ENCODE measurements at regions not wholly inside any gene's neighbourhood (a gene's known extent, or its start where the extent isn't known, plus 50 kb on each side); places are given as distances from the start of the nearest gene placed in this dataset.

DNA sequence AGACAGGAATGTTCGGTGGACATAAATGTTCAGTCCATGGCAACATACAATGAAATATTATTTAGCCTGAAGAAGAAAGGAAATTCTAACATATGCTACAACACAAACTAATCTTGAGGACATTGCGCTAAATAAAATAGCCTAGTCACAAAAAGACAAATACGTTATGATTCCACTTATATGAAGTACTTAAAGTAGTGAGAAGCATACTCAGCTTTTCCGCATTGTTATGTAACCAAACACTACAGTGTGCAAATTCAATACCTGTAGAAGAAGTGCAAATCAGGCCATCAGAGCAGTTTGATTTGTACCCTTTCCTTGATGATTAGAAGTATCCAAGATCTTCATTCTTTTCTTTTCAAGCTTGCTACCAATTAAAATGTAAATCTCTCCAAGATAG, 1023.4 kb upstream of the NR2F2 start:
- Histone ChIP-seq H3K27me3 (ENCODE audit: insufficient read depth, low read length) (no peaks in the 10 kb centered on the region), H3K9me3 (ENCODE audit: low read length) (no peaks in the 10 kb centered on the region), H3K4me2 (ENCODE audit: low read length) (no peak overlapping the region), H3K4me1 (ENCODE audit: insufficient read depth, low read length, severe bottlenecking) (no peaks in the 10 kb centered on the region), H3K4me3 (ENCODE audit: low read depth, low read length, poor library complexity, severe bottlenecking) (no peak overlapping the region), H3K9ac (ENCODE audit: low read length) (no peak overlapping the region), H3K27ac (ENCODE audit: low read depth, low read length, poor library complexity, severe bottlenecking) (no peak overlapping the region), H3F3A (ENCODE audit: insufficient read depth, low read length) (no peaks in the 10 kb centered on the region), H4K20me1 (ENCODE audit: insufficient read depth, low read length) (no peaks in the 10 kb centered on the region), H3K36me3 (ENCODE audit: insufficient read depth, low read length) (no peaks in the 10 kb centered on the region), H2AFZ (ENCODE audit: low read length) (no peak overlapping the region), H3K79me2 (ENCODE audit: insufficient read depth, low read length) (no peaks in the 10 kb centered on the region), H3K9me2 (ENCODE audit: low read depth, low read length) (no peaks in the 10 kb centered on the region)
- no peak for TF ChIP-seq EZH2 (IDR thresholded peaks at IDR 0.05; ENCODE audit: borderline replicate concordance, low read length)
- TF ChIP-seq, protein P1, sequence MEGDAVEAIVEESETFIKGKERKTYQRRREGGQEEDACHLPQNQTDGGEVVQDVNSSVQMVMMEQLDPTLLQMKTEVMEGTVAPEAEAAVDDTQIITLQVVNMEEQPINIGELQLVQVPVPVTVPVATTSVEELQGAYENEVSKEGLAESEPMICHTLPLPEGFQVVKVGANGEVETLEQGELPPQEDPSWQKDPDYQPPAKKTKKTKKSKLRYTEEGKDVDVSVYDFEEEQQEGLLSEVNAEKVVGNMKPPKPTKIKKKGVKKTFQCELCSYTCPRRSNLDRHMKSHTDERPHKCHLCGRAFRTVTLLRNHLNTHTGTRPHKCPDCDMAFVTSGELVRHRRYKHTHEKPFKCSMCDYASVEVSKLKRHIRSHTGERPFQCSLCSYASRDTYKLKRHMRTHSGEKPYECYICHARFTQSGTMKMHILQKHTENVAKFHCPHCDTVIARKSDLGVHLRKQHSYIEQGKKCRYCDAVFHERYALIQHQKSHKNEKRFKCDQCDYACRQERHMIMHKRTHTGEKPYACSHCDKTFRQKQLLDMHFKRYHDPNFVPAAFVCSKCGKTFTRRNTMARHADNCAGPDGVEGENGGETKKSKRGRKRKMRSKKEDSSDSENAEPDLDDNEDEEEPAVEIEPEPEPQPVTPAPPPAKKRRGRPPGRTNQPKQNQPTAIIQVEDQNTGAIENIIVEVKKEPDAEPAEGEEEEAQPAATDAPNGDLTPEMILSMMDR (IDR thresholded peaks at IDR 0.05; ENCODE audit: low read length): no peak

DNA sequence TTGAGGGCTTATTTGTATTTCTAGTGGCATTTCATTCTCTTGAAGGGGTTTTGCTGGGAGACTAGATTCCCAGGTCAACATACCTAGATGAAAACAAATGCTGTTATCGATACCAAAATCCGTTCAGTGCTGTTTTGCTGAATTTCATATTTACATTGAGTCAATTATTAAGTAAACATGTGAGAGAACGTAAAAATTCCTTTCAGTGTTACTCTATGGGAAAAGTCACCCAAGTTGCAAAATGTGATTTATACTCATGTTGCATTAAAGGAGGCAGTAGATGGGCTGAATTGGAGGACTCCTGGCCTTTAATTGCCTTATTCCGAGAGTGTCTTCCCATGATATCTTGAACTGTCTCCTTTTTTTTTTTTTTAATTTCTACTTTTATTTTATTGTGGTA, 1011.3 kb upstream of the NR2F2 start:
- no peaks in the 10 kb centered on the region for H3K79me2 ChIP-seq (ENCODE audit: insufficient read depth, low read length)
- H3K9ac ChIP-seq (ENCODE audit: low read length): no peak overlapping the region
- no peaks in the 10 kb centered on the region for H4K20me1 ChIP-seq (ENCODE audit: insufficient read depth, low read length)
- H3F3A ChIP-seq (ENCODE audit: insufficient read depth, low read length): no peaks in the 10 kb centered on the region
- no peak overlapping the region for H3K4me3 ChIP-seq (ENCODE audit: low read depth, low read length, poor library complexity, severe bottlenecking)
- TF ChIP-seq EZH2 (IDR thresholded peaks at IDR 0.05; ENCODE audit: borderline replicate concordance, low read length): no peak
- TF ChIP-seq, protein P1 (IDR thresholded peaks at IDR 0.05; ENCODE audit: low read length): no peak
- H3K27ac ChIP-seq (ENCODE audit: low read depth, low read length, poor library complexity, severe bottlenecking): no peak overlapping the region
- no peaks in the 10 kb centered on the region for H3K4me1 ChIP-seq (ENCODE audit: insufficient read depth, low read length, severe bottlenecking)
- no peak overlapping the region for H3K4me2 ChIP-seq (ENCODE audit: low read length)
- H3K27me3 ChIP-seq (ENCODE audit: insufficient read depth, low read length): no peaks in the 10 kb centered on the region
- H3K9me2 ChIP-seq (ENCODE audit: low read depth, low read length): no peaks in the 10 kb centered on the region
- H3K9me3 ChIP-seq (ENCODE audit: low read length): no peaks in the 10 kb centered on the region
- H3K36me3 ChIP-seq (ENCODE audit: insufficient read depth, low read length): no peaks in the 10 kb centered on the region
- H2AFZ ChIP-seq (ENCODE audit: low read length): no peak overlapping the region

DNA sequence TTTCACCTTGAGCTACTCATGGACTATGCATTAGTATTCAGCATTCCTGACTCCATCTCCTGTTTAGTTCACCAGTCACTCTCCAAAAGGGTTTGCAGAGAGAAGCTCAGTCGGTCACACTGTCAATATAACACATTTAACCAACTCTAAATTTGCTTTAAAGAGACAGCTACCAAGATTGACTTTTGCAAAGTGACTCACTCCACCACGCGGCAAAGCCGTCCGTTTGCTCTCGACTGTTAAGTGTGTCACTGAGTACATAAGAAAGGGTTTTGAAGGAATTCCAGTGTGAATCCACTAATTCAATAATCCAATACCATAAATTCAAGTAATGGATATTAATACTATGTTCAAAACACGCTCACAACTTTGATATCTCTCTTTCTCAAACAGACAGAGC, 1006.7 kb upstream of the NR2F2 start:
- TF ChIP-seq EZH2 (IDR thresholded peaks at IDR 0.05; ENCODE audit: borderline replicate concordance, low read length): no peak
- TF ChIP-seq, protein P1 (IDR thresholded peaks at IDR 0.05; ENCODE audit: low read length): no peak
- Histone ChIP-seq H2AFZ (ENCODE audit: low read length) (no peak overlapping the region), H3K36me3 (ENCODE audit: insufficient read depth, low read length) (no peaks in the 10 kb centered on the region), H3K4me3 (ENCODE audit: low read depth, low read length, poor library complexity, severe bottlenecking) (no peak overlapping the region), H3K9me2 (ENCODE audit: low read depth, low read length) (no peaks in the 10 kb centered on the region), H3F3A (ENCODE audit: insufficient read depth, low read length) (no peaks in the 10 kb centered on the region), H3K79me2 (ENCODE audit: insufficient read depth, low read length) (no peaks in the 10 kb centered on the region), H3K9ac (ENCODE audit: low read length) (no peak overlapping the region), H3K27ac (ENCODE audit: low read depth, low read length, poor library complexity, severe bottlenecking) (no peak overlapping the region), H4K20me1 (ENCODE audit: insufficient read depth, low read length) (no peaks in the 10 kb centered on the region), H3K4me2 (ENCODE audit: low read length) (no peak overlapping the region), H3K27me3 (ENCODE audit: insufficient read depth, low read length) (no peaks in the 10 kb centered on the region), H3K4me1 (ENCODE audit: insufficient read depth, low read length, severe bottlenecking) (no peaks in the 10 kb centered on the region), H3K9me3 (ENCODE audit: low read length) (no peaks in the 10 kb centered on the region)
